ENCODE measurements at regions not wholly inside any gene's neighbourhood (a gene's known extent, or its start where the extent isn't known, plus 50 kb on each side); places are given as distances from the start of the nearest gene placed in this dataset.

GRCh38 chr15:88747631-88748030 lies 55.6 kb upstream of the ACAN start:
- no peaks in the 10 kb centered on the region for H3K36me3 ChIP-seq
- DNase-seq (ENCODE audit: low spot score in 2 of 2), result no peak
- TF ChIP-seq CTCF (IDR thresholded peaks at IDR 0.05), result no peak
- H3K27me3 ChIP-seq, result no peaks in the 10 kb centered on the region
- intact Hi-C loops (cut with DNase I), result loop anchor here (1.0 to 5.0 kb wide), 4 partner anchors 39 to 90 kb away; no protein-coding TSS in a partner anchor
- no peak overlapping the region for H3K4me3 ChIP-seq
- peaks cover 4 to 48% of the 10 kb centered on the region in 2 donors for H3K4me1 ChIP-seq
- H3K27ac ChIP-seq, result peak overlapping the region; percentile 76 to 85
- no peaks in the 10 kb centered on the region for H3K9me3 ChIP-seq

GRCh38 chr15:88748081-88748480 lies 55.2 kb upstream of the ACAN start:
- Histone ChIP-seq H3K9me3 (no peaks in the 10 kb centered on the region), H3K4me1 (peaks cover 4 to 48% of the 10 kb centered on the region in 2 donors), H3K4me3 (no peak overlapping the region), H3K27me3 (no peaks in the 10 kb centered on the region), H3K36me3 (no peaks in the 10 kb centered on the region), H3K27ac (peak overlapping the region; percentile 76 to 85)
- TF ChIP-seq CTCF (IDR thresholded peaks at IDR 0.05), result no peak
- intact Hi-C loops (cut with DNase I), result loop anchor here (1.0 to 5.0 kb wide), 3 partner anchors 57 to 91 kb away; no protein-coding TSS in a partner anchor
- no peak for DNase-seq (ENCODE audit: low spot score in 2 of 2)

GRCh38 chr15:88748651-88749050 lies 54.6 kb upstream of the ACAN start:
- Histone ChIP-seq H3K27ac (peak overlapping the region; percentile 76 to 85), H3K4me3 (no peak overlapping the region), H3K4me1 (peaks cover 4 to 48% of the 10 kb centered on the region in 2 donors), H3K9me3 (no peaks in the 10 kb centered on the region), H3K27me3 (no peaks in the 10 kb centered on the region), H3K36me3 (no peaks in the 10 kb centered on the region)
- TF ChIP-seq CTCF (IDR thresholded peaks at IDR 0.05), result no peak
- DNase-seq (ENCODE audit: low spot score in 2 of 2), result no peak
- intact Hi-C loops (cut with DNase I), result loop anchor here (1.0 to 5.0 kb wide), 3 partner anchors 56 to 91 kb away; no protein-coding TSS in a partner anchor

GRCh38 chr15:88749699-88750098 lies 53.5 kb upstream of the ACAN start:
- no peak for TF ChIP-seq CTCF (IDR thresholded peaks at IDR 0.05)
- Histone ChIP-seq H3K27me3 (no peaks in the 10 kb centered on the region), H3K4me1 (peaks cover 4 to 39% of the 10 kb centered on the region in 2 donors), H3K9me3 (no peaks in the 10 kb centered on the region), H3K27ac (peak overlapping the region in 1 of 2 donors; percentile 85), H3K36me3 (no peaks in the 10 kb centered on the region), H3K4me3 (no peak overlapping the region)
- intact Hi-C loops (cut with DNase I), result loop anchor here (2.0 to 5.0 kb wide), 2 partner anchors 55 to 92 kb away; no protein-coding TSS in a partner anchor
- no peak for DNase-seq (ENCODE audit: low spot score in 2 of 2)

GRCh38 chr15:88752501-88752900 lies 50.7 kb upstream of the ACAN start:
- H3K36me3 ChIP-seq, result no peaks in the 10 kb centered on the region

More at GRCh38 chr15:88752501-88752900, 50.7 kb upstream of the ACAN start:
- intact Hi-C loops (cut with DNase I), result no loop called here
- TF ChIP-seq CTCF (IDR thresholded peaks at IDR 0.05), result no peak
- DNase-seq (ENCODE audit: low spot score in 2 of 2), result no peak
- Histone ChIP-seq H3K4me3 (no peak overlapping the region), H3K27ac (no peak overlapping the region), H3K4me1 (peaks cover 0 to 16% of the 10 kb centered on the region in 2 donors), H3K9me3 (no peaks in the 10 kb centered on the region), H3K27me3 (no peaks in the 10 kb centered on the region)
